Keratinocyte (primary cell): ENCODE measurements at regions not wholly inside any gene's neighbourhood (a gene's known extent, or its start where the extent isn't known, plus 50 kb on each side); places are given as distances from the start of the nearest gene placed in this dataset.

Experiments
- DNase-seq: peaks from one replicate; pipeline ENCODE4 v3.0.0-alpha.2; 2011; ENCODE audit warnings: low read depth, missing footprints, low spot score
- FAIRE-seq: peaks from 2 replicates; lab custom pipeline; 2011; peaks lifted over from hg19 to GRCh38; lab: Jason Lieb, UNC
- H2AFZ ChIP-seq: 2 replicates; pipeline ENCODE4 v1.6.0; 2012; ENCODE audit warnings: low read length, control low read depth, inconsistent platforms; ENCODE audit not compliant: control insufficient read depth
- H3K27ac ChIP-seq: 2 replicates; pipeline ENCODE4 v1.5.1; 2011; ENCODE audit warnings: low read length; ENCODE audit not compliant: control insufficient read depth, insufficient read depth
- H3K27me3 ChIP-seq: 3 replicates; pipeline ENCODE4 v1.6.0; 2011; ENCODE audit warnings: low read length; ENCODE audit not compliant: control insufficient read depth, insufficient read depth; ENCODE audit errors: extremely low read depth
- H3K36me3 ChIP-seq, 2 experiments: 2 replicates in 1 of 2; 3 replicates in 1 of 2; pipeline ENCODE4 v1.5.1; 2011; ENCODE audit warnings: low read length in 2 of 2, mild to moderate bottlenecking in 1 of 2; ENCODE audit not compliant: control insufficient read depth in 2 of 2, insufficient read depth in 2 of 2; ENCODE audit errors: extremely low read depth in 1 of 2
- H3K4me1 ChIP-seq: 3 replicates; pipeline ENCODE4 v1.5.1; 2011; ENCODE audit warnings: low read length; ENCODE audit not compliant: control insufficient read depth, insufficient read depth; ENCODE audit errors: extremely low read depth
- H3K4me2 ChIP-seq: 3 replicates; pipeline ENCODE4 v1.6.0; 2011; ENCODE audit warnings: low read depth, low read length; ENCODE audit not compliant: control insufficient read depth, insufficient read depth; ENCODE audit errors: extremely low read depth
- H3K4me3 ChIP-seq, 3 experiments: fragments of 200-600 bp in 1 of 3; sonication (generic) in 1 of 3; 2 replicates in 2 of 3; 3 replicates in 1 of 3; pipeline ENCODE4 v1.5.1; 2011 to 2016; ENCODE audit warnings: low read length in 3 of 3, mild to moderate bottlenecking in 3 of 3, control low read depth in 2 of 3, inconsistent platforms in 1 of 3, low read depth in 1 of 3, mixed read lengths in 1 of 3, mixed run types in 1 of 3, moderate library complexity in 1 of 3; ENCODE audit not compliant: control insufficient read depth in 2 of 3, insufficient read depth in 2 of 3; ENCODE audit errors: extremely low read depth in 1 of 3
- H3K79me2 ChIP-seq: 2 replicates; pipeline ENCODE4 v1.6.0; 2012; ENCODE audit warnings: low read length; ENCODE audit not compliant: control insufficient read depth, insufficient read depth
- H3K9ac ChIP-seq: 3 replicates; pipeline ENCODE4 v1.6.0; 2011; ENCODE audit warnings: low read length; ENCODE audit not compliant: control insufficient read depth, insufficient read depth; ENCODE audit errors: extremely low read depth
- H3K9me1 ChIP-seq: 3 replicates; pipeline ENCODE4 v1.6.0; 2011; ENCODE audit warnings: low read length; ENCODE audit not compliant: control insufficient read depth, insufficient read depth; ENCODE audit errors: extremely low read depth
- H3K9me3 ChIP-seq: 2 replicates; pipeline ENCODE4 v1.5.1; 2012; ENCODE audit warnings: low read depth, low read length; ENCODE audit not compliant: control insufficient read depth
- H4K20me1 ChIP-seq: 3 replicates; pipeline ENCODE4 v1.6.0; 2011; ENCODE audit warnings: low read length; ENCODE audit not compliant: control insufficient read depth, insufficient read depth; ENCODE audit errors: extremely low read depth
- EZH2 ChIP-seq: IDR thresholded peaks from one replicate; pipeline ENCODE4 v1.6.1; 2012; ENCODE audit warnings: inconsistent platforms, mild to moderate bottlenecking, low read length, moderate library complexity
- dilution Hi-C: fragments of 300-500 bp; cut with MboI; formaldehyde crosslinking; loops from one replicate; pipeline ENCODE4 v1.7.0; 2020; ENCODE audit warnings: low sequenced_read_pairs; ENCODE audit not compliant: extremely low pct_ligation_motif_present
- TF ChIP-seq, protein P1 (sequence below), 3 experiments: IDR thresholded peaks in 1 of 3; conservative IDR thresholded peaks in 1 of 3; optimal IDR thresholded peaks in 1 of 3; 2 replicates in 2 of 3; 3 replicates in 1 of 3; pipeline versions ENCODE3 to v1.5.1; 2011; ENCODE audit warnings: low read length in 3 of 3, mild to moderate bottlenecking in 3 of 3, moderate library complexity in 2 of 3, control low read depth in 1 of 3, inconsistent platforms in 1 of 3; ENCODE audit not compliant: insufficient read depth in 2 of 3; ENCODE audit errors: extremely low read depth in 1 of 3

DNA sequence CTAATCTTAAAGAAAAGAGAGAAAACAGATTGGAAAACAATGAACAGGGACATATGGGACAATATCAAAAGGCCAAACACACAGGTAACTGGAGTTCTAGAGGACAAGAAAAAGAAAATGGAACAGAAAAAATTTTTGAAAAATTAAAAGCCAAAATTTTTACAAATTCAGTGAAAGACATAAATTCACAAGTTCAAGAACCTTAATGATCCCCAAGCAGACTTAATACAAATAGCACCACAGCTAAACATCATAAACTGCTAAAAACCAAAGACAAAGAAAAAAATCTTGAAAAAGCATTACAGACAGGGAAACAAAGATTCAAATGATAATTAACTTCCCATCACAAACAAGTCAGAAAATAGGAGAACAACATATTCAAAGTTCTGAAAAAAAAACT is 338.5 kb upstream of the SLC30A5 start:
- DNase-seq (no peak), FAIRE-seq (no peak)
- H3K27ac ChIP-seq = no peak overlapping the region
- no peak overlapping the region for H2AFZ ChIP-seq
- H3K27me3 ChIP-seq = peaks cover 16% of the 10 kb centered on the region
- no peaks in the 10 kb centered on the region for H3K79me2 ChIP-seq
- no peaks in the 10 kb centered on the region for H3K36me3 ChIP-seq
- H3K9me3 ChIP-seq = no peaks in the 10 kb centered on the region
- TF ChIP-seq, protein P1, sequence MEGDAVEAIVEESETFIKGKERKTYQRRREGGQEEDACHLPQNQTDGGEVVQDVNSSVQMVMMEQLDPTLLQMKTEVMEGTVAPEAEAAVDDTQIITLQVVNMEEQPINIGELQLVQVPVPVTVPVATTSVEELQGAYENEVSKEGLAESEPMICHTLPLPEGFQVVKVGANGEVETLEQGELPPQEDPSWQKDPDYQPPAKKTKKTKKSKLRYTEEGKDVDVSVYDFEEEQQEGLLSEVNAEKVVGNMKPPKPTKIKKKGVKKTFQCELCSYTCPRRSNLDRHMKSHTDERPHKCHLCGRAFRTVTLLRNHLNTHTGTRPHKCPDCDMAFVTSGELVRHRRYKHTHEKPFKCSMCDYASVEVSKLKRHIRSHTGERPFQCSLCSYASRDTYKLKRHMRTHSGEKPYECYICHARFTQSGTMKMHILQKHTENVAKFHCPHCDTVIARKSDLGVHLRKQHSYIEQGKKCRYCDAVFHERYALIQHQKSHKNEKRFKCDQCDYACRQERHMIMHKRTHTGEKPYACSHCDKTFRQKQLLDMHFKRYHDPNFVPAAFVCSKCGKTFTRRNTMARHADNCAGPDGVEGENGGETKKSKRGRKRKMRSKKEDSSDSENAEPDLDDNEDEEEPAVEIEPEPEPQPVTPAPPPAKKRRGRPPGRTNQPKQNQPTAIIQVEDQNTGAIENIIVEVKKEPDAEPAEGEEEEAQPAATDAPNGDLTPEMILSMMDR (optimal IDR thresholded peaks at IDR 0.05 in 1 of 3, IDR thresholded peaks at IDR 0.05 in 1 of 3, conservative IDR thresholded peaks at IDR 0.05 in 1 of 3; ENCODE audit: extremely low read depth in 1 of 3, insufficient read depth in 2 of 3, low read length in 3 of 3) = no peak
- TF ChIP-seq EZH2 = no peak
- H3K9me1 ChIP-seq = no peaks in the 10 kb centered on the region
- dilution Hi-C loops = no loop called here
- no peaks in the 10 kb centered on the region for H3K4me1 ChIP-seq
- H3K9ac ChIP-seq = no peak overlapping the region
- H4K20me1 ChIP-seq = no peaks in the 10 kb centered on the region
- H3K4me3 ChIP-seq = no peak overlapping the region
- no peak overlapping the region for H3K4me2 ChIP-seq

DNA sequence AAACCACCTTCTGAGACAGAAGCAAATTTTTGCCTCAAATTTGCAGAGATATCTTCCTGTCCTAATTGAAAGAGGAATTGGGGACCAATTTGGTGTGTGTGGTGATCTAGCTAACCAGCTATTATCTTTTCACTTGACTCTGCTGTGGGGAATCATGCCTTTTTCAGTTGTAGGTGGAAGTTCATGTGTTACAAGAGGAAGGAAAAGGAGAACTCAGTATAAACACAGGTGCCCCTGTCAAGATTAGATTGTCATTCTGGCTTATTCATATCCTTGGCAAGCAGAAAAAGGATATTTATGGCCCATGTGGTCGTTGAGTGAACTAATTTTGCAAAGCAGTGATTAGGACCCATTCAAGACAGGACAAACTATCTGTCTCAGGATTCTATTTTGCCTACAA is 336.8 kb upstream of the SLC30A5 start:
- H3K79me2 ChIP-seq = no peaks in the 10 kb centered on the region
- no peak overlapping the region for H3K27ac ChIP-seq
- H3K4me1 ChIP-seq = no peaks in the 10 kb centered on the region
- TF ChIP-seq EZH2 = no peak
- TF ChIP-seq, protein P1 (optimal IDR thresholded peaks at IDR 0.05 in 1 of 3, IDR thresholded peaks at IDR 0.05 in 1 of 3, conservative IDR thresholded peaks at IDR 0.05 in 1 of 3; ENCODE audit: extremely low read depth in 1 of 3, insufficient read depth in 2 of 3, low read length in 3 of 3) = no peak
- dilution Hi-C loops = no loop called here
- no peak overlapping the region for H3K9ac ChIP-seq
- no peaks in the 10 kb centered on the region for H3K9me3 ChIP-seq
- FAIRE-seq = no peak
- no peak overlapping the region for H3K4me3 ChIP-seq
- no peak overlapping the region for H2AFZ ChIP-seq
- no peak for DNase-seq
- no peaks in the 10 kb centered on the region for H4K20me1 ChIP-seq
- peaks cover 18% of the 10 kb centered on the region for H3K27me3 ChIP-seq
- H3K9me1 ChIP-seq = no peaks in the 10 kb centered on the region
- no peak overlapping the region for H3K4me2 ChIP-seq
- no peaks in the 10 kb centered on the region for H3K36me3 ChIP-seq
